Uterus (tissue), 3 donors: ENCODE measurements at regions not wholly inside any gene's neighbourhood (a gene's known extent, or its start where the extent isn't known, plus 50 kb on each side); places are given as distances from the start of the nearest gene placed in this dataset.

Experiments
- DNase-seq, 2 donors: peaks; one replicate each; pipeline ENCODE4 v3.0.0-alpha.2; 2019 to 2020
- H3K27ac ChIP-seq, 2 donors: fragments of 200-600 bp; sonication (generic); 1 replicate in 1 of 2; 2 replicates in 1 of 2; pipeline ENCODE4 v1.5.1; 2016 to 2018
- H3K27me3 ChIP-seq, 2 donors: fragments of 200-600 bp; sonication (generic); one replicate each; pipeline ENCODE4 v1.5.1; 2018 to 2019; ENCODE audit warnings: control low read depth in 1 of 2
- H3K36me3 ChIP-seq, 2 donors: fragments of 200-600 bp; sonication (generic); one replicate each; pipeline ENCODE4 v1.5.1; 2019; ENCODE audit warnings: control low read depth in 1 of 2
- H3K4me1 ChIP-seq, 2 donors: fragments of 200-600 bp; sonication (generic); one replicate each; pipeline ENCODE4 v1.5.1; 2018 to 2019; ENCODE audit warnings: control low read depth in 1 of 2
- H3K4me3 ChIP-seq, 2 donors: fragments of 200-600 bp; sonication (generic); 1 replicate in 1 of 2; 2 replicates in 1 of 2; pipeline ENCODE4 v1.5.1; 2018 to 2019; ENCODE audit warnings: mild to moderate bottlenecking in 1 of 2
- H3K9me3 ChIP-seq, 2 donors: fragments of 200-600 bp; sonication (generic); one replicate each; pipeline ENCODE4 v1.5.1; 2019; ENCODE audit warnings: control low read depth in 1 of 2
- POLR2A ChIP-seq, 2 donors: fragments of 450-650 bp; IDR thresholded peaks; one replicate each; pipeline ENCODE4 v1.6.1; 2016; ENCODE audit warnings: antibody characterized with exemption in 2 of 2, mild to moderate bottlenecking in 1 of 2, moderate library complexity in 1 of 2
- intact Hi-C: fragments of 100-400 bp; cut with DNase I; formaldehyde crosslinking; loops from one replicate; pipeline ENCODE4 v1.15.1; 2023; ENCODE audit warnings: low total_unique reads
- TF ChIP-seq, protein P1 (sequence below), 4 experiments: fragments of 200-600 bp in 2 of 4; fragments of 450-650 bp in 2 of 4; sonication (generic) in 2 of 4; IDR thresholded peaks; one replicate each; pipeline ENCODE4 v1.5.1; 2016 to 2019; ENCODE audit warnings: antibody characterized with exemption in 4 of 4, mild to moderate bottlenecking in 2 of 4, moderate library complexity in 1 of 4
- donor health status: DM: yes; HTN: yes; CAD: no.

DNA sequence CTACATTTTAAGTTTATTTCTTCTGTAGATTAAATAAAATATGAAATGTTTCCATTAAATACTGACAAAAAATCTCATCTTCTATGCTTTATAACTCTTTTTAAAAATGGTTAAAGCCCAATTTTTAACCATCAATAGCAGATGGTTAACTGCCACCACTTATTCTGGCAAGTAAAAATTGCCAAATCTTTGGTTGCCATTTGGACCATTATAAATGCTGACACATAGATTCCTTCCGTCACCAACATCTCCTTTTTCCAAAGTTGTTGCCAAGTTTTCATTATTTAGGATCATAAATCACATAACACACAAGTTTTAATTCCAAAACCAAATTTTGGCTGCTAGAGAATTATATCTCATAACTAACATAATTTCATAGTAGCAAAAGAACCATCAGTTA is 1614.3 kb downstream of the REEP3 start:
- no peak for TF ChIP-seq POLR2A (IDR thresholded peaks at IDR 0.05)
- TF ChIP-seq, protein P1, sequence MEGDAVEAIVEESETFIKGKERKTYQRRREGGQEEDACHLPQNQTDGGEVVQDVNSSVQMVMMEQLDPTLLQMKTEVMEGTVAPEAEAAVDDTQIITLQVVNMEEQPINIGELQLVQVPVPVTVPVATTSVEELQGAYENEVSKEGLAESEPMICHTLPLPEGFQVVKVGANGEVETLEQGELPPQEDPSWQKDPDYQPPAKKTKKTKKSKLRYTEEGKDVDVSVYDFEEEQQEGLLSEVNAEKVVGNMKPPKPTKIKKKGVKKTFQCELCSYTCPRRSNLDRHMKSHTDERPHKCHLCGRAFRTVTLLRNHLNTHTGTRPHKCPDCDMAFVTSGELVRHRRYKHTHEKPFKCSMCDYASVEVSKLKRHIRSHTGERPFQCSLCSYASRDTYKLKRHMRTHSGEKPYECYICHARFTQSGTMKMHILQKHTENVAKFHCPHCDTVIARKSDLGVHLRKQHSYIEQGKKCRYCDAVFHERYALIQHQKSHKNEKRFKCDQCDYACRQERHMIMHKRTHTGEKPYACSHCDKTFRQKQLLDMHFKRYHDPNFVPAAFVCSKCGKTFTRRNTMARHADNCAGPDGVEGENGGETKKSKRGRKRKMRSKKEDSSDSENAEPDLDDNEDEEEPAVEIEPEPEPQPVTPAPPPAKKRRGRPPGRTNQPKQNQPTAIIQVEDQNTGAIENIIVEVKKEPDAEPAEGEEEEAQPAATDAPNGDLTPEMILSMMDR (IDR thresholded peaks at IDR 0.05): no peak
- H3K4me3 ChIP-seq: no peak overlapping the region
- intact Hi-C loops: no loop called here
- no peak for DNase-seq
- H3K9me3 ChIP-seq: no peaks in the 10 kb centered on the region
- H3K4me1 ChIP-seq: no peaks in the 10 kb centered on the region
- no peak overlapping the region for H3K27ac ChIP-seq
- H3K36me3 ChIP-seq: no peaks in the 10 kb centered on the region
- H3K27me3 ChIP-seq: no peaks in the 10 kb centered on the region

DNA sequence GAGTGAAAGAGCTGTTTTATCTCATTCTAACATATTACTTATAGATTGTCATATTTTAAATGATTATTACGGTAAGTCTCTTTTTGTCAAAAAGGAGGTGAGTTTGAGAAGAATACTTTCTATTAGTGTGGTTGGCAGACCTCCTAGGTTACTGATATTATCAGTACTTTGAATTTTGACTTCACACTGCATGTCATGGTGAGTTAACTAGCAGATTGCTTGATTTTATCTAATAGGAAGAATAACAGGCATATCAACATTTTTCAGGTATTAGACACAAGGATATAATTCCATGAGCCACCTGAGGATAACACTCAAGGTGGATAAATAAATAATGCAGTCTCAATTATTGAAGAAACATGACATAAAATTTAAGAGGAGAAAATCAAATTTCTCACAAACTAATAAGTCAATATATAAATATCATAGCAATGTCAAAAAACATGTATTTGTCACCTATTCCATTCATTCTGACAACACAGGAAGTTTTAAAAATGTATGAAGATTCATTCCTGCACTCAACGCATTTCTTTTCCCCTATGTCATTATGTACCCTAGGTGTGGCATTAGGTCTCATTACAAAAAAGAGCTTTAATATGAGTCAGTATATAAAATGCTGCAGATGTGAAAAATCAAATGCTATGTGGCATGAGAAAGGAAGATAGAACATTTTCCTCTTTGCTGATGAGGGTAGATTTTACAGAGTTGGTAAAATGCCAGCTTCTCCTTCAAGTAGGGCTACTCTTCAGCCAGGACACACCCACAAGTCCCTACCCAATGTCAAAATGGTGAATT is 1621.6 kb downstream of the REEP3 start:
- Histone ChIP-seq H3K36me3 (no peaks in the 10 kb centered on the region), H3K27ac (no peak overlapping the region), H3K27me3 (no peaks in the 10 kb centered on the region), H3K9me3 (no peaks in the 10 kb centered on the region), H3K4me1 (no peaks in the 10 kb centered on the region), H3K4me3 (no peak overlapping the region)
- TF ChIP-seq, protein P1 (IDR thresholded peaks at IDR 0.05): no peak
- TF ChIP-seq POLR2A (IDR thresholded peaks at IDR 0.05): no peak
- no peak for DNase-seq
- intact Hi-C loops: no loop called here

DNA sequence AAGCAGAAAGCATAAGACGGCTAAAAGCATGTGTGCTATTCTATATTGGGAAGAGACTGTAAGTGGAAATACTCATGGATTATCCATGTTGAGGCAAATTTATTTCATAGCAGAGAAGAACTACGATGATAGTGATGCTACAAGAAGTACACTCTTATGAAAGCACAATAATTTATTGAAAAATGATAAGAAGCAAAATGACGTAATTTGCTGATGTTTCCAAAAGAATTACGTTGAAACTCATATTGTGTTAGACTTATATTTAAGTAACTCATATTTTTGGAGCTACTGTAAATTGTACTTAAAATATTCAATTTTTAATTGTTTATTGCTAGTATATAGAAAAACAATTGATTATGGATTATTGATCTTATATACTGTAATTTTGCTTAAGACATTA is 1622.5 kb downstream of the REEP3 start:
- intact Hi-C loops: no loop called here
- Histone ChIP-seq H3K9me3 (no peaks in the 10 kb centered on the region), H3K36me3 (no peaks in the 10 kb centered on the region), H3K4me3 (no peak overlapping the region), H3K4me1 (no peaks in the 10 kb centered on the region), H3K27me3 (no peaks in the 10 kb centered on the region), H3K27ac (no peak overlapping the region)
- DNase-seq: no peak
- TF ChIP-seq, protein P1 (IDR thresholded peaks at IDR 0.05): no peak
- TF ChIP-seq POLR2A (IDR thresholded peaks at IDR 0.05): no peak

DNA sequence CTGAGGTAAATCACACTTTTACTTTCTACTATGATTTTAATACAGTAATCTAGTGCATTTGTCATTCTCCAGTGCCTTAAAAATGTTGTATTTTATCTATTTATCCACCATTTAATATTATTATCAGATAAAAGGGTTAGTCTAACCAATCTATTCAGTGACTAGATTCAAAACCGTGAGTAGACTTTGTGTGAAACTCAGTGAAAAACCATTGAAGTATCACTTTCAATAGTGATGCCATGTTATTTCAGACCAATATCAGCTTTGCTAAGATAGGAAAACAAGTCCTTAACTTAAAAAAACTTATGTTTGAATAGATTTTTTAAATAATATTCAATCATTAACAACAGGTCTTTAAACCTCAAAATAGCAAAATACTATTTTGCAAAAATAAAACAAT is 1628.7 kb downstream of the REEP3 start:
- Histone ChIP-seq H3K36me3 (no peaks in the 10 kb centered on the region), H3K27me3 (no peaks in the 10 kb centered on the region), H3K9me3 (no peaks in the 10 kb centered on the region), H3K4me3 (no peak overlapping the region), H3K27ac (no peak overlapping the region), H3K4me1 (no peaks in the 10 kb centered on the region)
- no peak for DNase-seq
- intact Hi-C loops: no loop called here
- TF ChIP-seq POLR2A (IDR thresholded peaks at IDR 0.05): no peak
- TF ChIP-seq, protein P1 (IDR thresholded peaks at IDR 0.05): no peak

DNA sequence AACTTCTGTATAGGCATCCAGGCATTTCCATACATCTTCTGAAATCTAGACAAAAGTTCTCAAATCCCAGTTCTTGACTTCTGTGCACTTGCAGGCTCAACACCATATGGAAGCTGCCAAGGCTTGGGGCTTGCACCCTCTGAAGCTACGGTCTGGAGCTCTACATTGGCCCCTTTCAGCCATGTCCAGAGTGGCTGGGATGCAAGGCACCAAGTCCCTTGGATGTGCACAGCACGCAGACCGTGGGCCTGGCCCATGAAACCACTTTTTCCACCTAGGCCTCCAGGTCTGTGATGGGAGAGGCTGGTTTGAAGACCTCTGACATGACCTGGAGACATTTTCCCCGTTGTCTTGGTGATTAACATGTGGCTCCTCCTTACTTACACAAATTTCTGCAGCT is 1645.1 kb downstream of the REEP3 start:
- TF ChIP-seq, protein P1 (IDR thresholded peaks at IDR 0.05): no peak
- TF ChIP-seq POLR2A (IDR thresholded peaks at IDR 0.05): no peak
- Histone ChIP-seq H3K4me1 (no peaks in the 10 kb centered on the region), H3K9me3 (no peaks in the 10 kb centered on the region), H3K4me3 (no peak overlapping the region), H3K27ac (no peak overlapping the region), H3K36me3 (no peaks in the 10 kb centered on the region), H3K27me3 (no peaks in the 10 kb centered on the region)
- DNase-seq: no peak
- intact Hi-C loops: no loop called here
